Chondrocyte (in vitro differentiated cells): ENCODE measurements at regions not wholly inside any gene's neighbourhood (a gene's known extent, or its start where the extent isn't known, plus 50 kb on each side); places are given as distances from the start of the nearest gene placed in this dataset.

ENCODE experiments used
- DNase-seq: peaks from one replicate; pipeline ENCODE4 v3.0.0; 2021; ENCODE audit warnings: mixed read lengths, low spot score
- H3K27ac Mint-ChIP-seq: one replicate; pipeline ENCODE4 v1.8.0; 2021; ENCODE audit warnings: mild to moderate bottlenecking, moderate library complexity, mixed read lengths; ENCODE audit not compliant: unreplicated experiment
- H3K27me3 Mint-ChIP-seq: 2 replicates; pipeline ENCODE4 v1.8.0; 2021; ENCODE audit warnings: low read depth, mixed read lengths
- H3K36me3 Mint-ChIP-seq: 2 replicates; pipeline ENCODE4 v1.8.0; 2021; ENCODE audit warnings: low read depth, mixed read lengths
- H3K4me1 Mint-ChIP-seq: 2 replicates; pipeline ENCODE4 v1.8.0; 2021; ENCODE audit warnings: low read depth, mild to moderate bottlenecking, mixed read lengths
- H3K4me3 Mint-ChIP-seq: one replicate; pipeline ENCODE4 v1.8.0; 2021; ENCODE audit warnings: mild to moderate bottlenecking, moderate library complexity, mixed read lengths; ENCODE audit not compliant: unreplicated experiment
- H3K9me3 Mint-ChIP-seq: 2 replicates; pipeline ENCODE4 v1.8.0; 2021; ENCODE audit warnings: low read depth, mixed read lengths
- CTCF ChIP-seq: fragments of 200-600 bp; sonication (generic); IDR thresholded peaks from 2 replicates; pipeline ENCODE4 v1.5.0; 2021; ENCODE audit warnings: antibody characterized with exemption, mild to moderate bottlenecking, moderate library complexity

GRCh38 chr2:220513573-220514288, 886.3 kb downstream of the SLC4A3 start:
- H3K27ac Mint-ChIP-seq: peak overlapping the region; percentile 27
- no peak for DNase-seq
- peaks cover 48% of the 10 kb centered on the region for H3K4me1 Mint-ChIP-seq
- H3K27me3 Mint-ChIP-seq: no peaks in the 10 kb centered on the region
- no peak overlapping the region for H3K4me3 Mint-ChIP-seq
- no peaks in the 10 kb centered on the region for H3K9me3 Mint-ChIP-seq
- no peak for TF ChIP-seq CTCF
- H3K36me3 Mint-ChIP-seq: no peaks in the 10 kb centered on the region

- Mint-ChIP-seq H3K4me1 (peaks cover 2% of the 10 kb centered on the region), H3K4me3 (no peak overlapping the region), H3K27ac (no peak overlapping the region), H3K36me3 (no peaks in the 10 kb centered on the region), H3K9me3 (peaks cover 6% of the 10 kb centered on the region), H3K27me3 (no peaks in the 10 kb centered on the region)
- TF ChIP-seq CTCF: no peak
- DNase-seq: no peak
Observed at GRCh38 chr2:220521551-220521950, 894.1 kb downstream of the SLC4A3 start.

- Mint-ChIP-seq H3K27ac (peak overlapping the region; percentile 82), H3K4me3 (no peak overlapping the region), H3K27me3 (no peaks in the 10 kb centered on the region), H3K4me1 (peaks cover 15% of the 10 kb centered on the region), H3K9me3 (peaks cover 14% of the 10 kb centered on the region), H3K36me3 (peaks cover 3% of the 10 kb centered on the region)
- no peak for DNase-seq
- TF ChIP-seq CTCF: no peak
Observed at GRCh38 chr2:220528180-220528675, 900.8 kb downstream of the SLC4A3 start.

GRCh38 chr2:220531216-220531615, 903.8 kb downstream of the SLC4A3 start:
- H3K9me3 Mint-ChIP-seq: peaks cover 13% of the 10 kb centered on the region
- H3K27ac Mint-ChIP-seq: no peak overlapping the region
- H3K4me3 Mint-ChIP-seq: no peak overlapping the region
- no peaks in the 10 kb centered on the region for H3K27me3 Mint-ChIP-seq
- H3K4me1 Mint-ChIP-seq: peaks cover 19% of the 10 kb centered on the region
- H3K36me3 Mint-ChIP-seq: peaks cover 3% of the 10 kb centered on the region
- TF ChIP-seq CTCF: no peak
- DNase-seq: no peak

GRCh38 chr2:220533485-220533884, 906.1 kb downstream of the SLC4A3 start:
- H3K27ac Mint-ChIP-seq: no peak overlapping the region
- no peaks in the 10 kb centered on the region for H3K27me3 Mint-ChIP-seq
- no peak for DNase-seq
- peaks cover 3% of the 10 kb centered on the region for H3K36me3 Mint-ChIP-seq
- no peak overlapping the region for H3K4me3 Mint-ChIP-seq
- peak; percentile 61 for TF ChIP-seq CTCF
- peaks cover 13% of the 10 kb centered on the region for H3K9me3 Mint-ChIP-seq
- H3K4me1 Mint-ChIP-seq: peaks cover 9% of the 10 kb centered on the region
